ENCODE measurements at regions not wholly inside any gene's neighbourhood (a gene's known extent, or its start where the extent isn't known, plus 50 kb on each side); places are given as distances from the start of the nearest gene placed in this dataset.

- TF ChIP-seq TAF1 (IDR thresholded peaks at IDR 0.05; ENCODE audit: low read depth, low read length), result no peak
- TF ChIP-seq POLR2AphosphoS5 (IDR thresholded peaks at IDR 0.05; ENCODE audit: low read depth, low read length), result no peak
These were observed 561.8 kb upstream of the PRMT6 start for GRCh38 chr1:106494646-106495045.
